Tibial nerve (tissue), 3 donors: ENCODE measurements at regions not wholly inside any gene's neighbourhood (a gene's known extent, or its start where the extent isn't known, plus 50 kb on each side); places are given as distances from the start of the nearest gene placed in this dataset.

Source experiments
- EP300 ChIP-seq, 2 donors: sonication (generic); formaldehyde crosslinking; IDR thresholded peaks; one replicate each; pipeline ENCODE4 v1.6.1; 2017; ENCODE audit warnings: antibody characterized with exemption in 2 of 2, mild to moderate bottlenecking in 1 of 2
- POLR2A ChIP-seq, 2 donors: fragments of 450-650 bp; IDR thresholded peaks; one replicate each; pipeline ENCODE4 v1.6.1; 2017; ENCODE audit warnings: antibody characterized with exemption in 2 of 2, mild to moderate bottlenecking in 2 of 2, moderate library complexity in 2 of 2

- TF ChIP-seq POLR2A (IDR thresholded peaks at IDR 0.05) (no peak), EP300 (IDR thresholded peaks at IDR 0.05) (no peak)
Observed at GRCh38 chr12:116431677-116432300, 127.4 kb upstream of the MAP1LC3B2 start.
